ENCODE measurements at regions not wholly inside any gene's neighbourhood (a gene's known extent, or its start where the extent isn't known, plus 50 kb on each side); places are given as distances from the start of the nearest gene placed in this dataset.
"Not testable (repeated sequence)": the region's sequence is repeated elsewhere in the genome, so short reads cannot be mapped to it uniquely, and the experiment has no call there.

DNA sequence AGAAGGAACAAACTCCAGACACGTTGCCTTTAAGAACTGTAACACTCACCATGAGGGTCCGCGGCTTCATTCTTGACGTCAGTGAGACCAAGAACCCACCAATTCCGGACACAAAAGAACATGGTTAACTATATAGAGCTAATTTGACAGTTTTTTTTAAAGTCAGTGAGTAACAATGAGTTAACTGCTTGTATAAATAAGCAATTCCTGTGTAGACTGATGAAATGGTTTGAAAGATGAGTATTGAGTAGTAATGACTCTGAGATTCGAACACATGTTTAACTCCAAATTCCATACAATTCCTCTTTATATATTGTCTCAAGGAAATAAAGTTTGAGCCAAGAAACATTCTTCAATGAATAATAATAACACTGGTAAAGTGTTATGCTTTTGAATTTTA is 478.0 kb downstream of the MMUT start:
- DNase-seq (ENCODE audit: low spot score) = no peak
- ATAC-seq (ENCODE audit: low FRiP score) = no peak
- TF ChIP-seq CTCF (IDR thresholded peaks at IDR 0.05) = no peak

- ATAC-seq (ENCODE audit: low FRiP score); DNase-seq (ENCODE audit: low spot score): not testable (repeated sequence)
Measured at GRCh38 chr6:48983968-48984367, 479.1 kb downstream of the MMUT start.

DNA sequence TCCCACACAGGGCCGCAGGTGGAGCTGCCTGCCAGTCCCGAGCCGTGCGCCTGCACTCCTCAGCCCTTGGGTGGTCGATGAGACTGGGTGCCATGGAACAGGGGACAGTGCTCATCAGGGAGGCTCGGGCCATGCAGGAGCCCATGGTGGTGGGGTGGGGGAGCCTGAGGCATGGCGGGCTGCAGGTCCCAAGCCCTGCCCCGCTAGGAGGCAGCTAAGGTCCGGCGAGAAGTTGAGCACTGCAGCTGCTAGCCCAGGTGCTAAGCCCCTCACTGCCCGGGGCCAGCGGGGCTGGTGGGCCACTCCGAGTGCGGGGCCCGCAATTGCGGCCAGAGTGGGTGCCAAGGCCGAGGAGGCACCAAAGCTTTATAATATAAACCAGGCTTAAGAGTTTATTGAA is 479.7 kb downstream of the MMUT start:
- ATAC-seq (ENCODE audit: low FRiP score) (no peak), DNase-seq (ENCODE audit: low spot score) (no peak)
- no peak for TF ChIP-seq CTCF (IDR thresholded peaks at IDR 0.05)

DNA sequence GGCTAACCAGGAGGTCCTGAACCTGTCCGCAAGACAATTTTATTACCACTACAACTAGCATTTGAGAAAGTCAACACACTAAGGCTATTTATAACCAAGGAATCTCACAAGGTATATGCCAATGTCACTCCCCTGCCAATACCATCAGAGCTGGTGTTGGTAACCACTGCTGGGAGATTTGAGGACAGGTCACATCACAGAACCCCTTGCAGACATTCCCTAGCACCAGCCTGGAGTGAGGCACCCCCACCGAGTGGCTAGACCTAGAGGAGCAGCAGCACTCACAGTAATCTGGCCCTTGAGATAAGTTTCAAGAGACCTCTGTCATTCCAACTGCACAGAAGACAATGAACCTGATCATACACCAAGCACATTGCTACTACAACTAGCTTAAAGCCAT is 483.2 kb downstream of the MMUT start:
- DNase-seq (ENCODE audit: low spot score) (no peak), ATAC-seq (ENCODE audit: low FRiP score) (no peak)
- no peak for TF ChIP-seq CTCF (IDR thresholded peaks at IDR 0.05)

- ATAC-seq (ENCODE audit: low FRiP score) = no peak
- no peak for TF ChIP-seq CTCF (IDR thresholded peaks at IDR 0.05)
- no peak for DNase-seq (ENCODE audit: low spot score)
Measured at GRCh38 chr6:48979085-48979484, 484.0 kb downstream of the MMUT start.

DNA sequence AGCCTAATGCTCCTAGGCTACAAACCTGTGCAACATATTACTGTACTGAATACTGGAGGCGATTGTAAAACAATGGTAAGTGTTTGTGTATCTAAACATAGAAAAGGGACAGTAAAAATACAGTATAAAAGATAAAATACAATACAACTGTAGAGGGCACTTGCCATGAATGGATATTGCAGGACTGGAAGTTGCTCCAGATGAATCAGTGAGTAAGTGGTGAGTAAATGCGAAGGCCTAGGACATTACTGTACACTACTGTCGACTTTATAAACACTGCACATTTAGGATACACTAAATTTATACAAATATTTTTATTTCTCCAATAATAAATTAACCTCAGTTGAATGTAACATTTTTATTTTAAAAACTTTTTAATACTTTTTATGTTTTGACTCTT is 485.0 kb downstream of the MMUT start:
- DNase-seq (ENCODE audit: low spot score) (no peak), ATAC-seq (ENCODE audit: low FRiP score) (no peak)
- TF ChIP-seq CTCF (IDR thresholded peaks at IDR 0.05) = no peak

DNA sequence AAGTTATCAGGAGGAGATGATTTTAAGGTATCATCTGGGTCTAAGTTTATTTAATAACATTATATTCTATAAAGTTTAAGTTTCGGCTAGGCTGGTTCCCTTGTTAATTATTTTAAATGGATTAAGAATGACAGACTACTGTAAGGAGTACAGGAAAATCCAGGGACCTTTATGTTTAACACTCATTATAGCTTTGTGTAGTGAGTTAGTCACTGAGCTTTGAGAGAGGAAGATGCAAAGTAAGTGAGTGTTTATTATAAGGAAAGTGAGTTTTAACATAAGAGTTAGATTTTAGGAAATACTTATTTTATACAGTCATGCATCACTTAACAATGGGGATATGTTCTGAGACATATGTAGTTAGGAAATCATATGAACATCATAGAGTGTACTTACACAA is 485.5 kb downstream of the MMUT start:
- ATAC-seq (ENCODE audit: low FRiP score) (no peak), DNase-seq (ENCODE audit: low spot score) (no peak)
- no peak for TF ChIP-seq CTCF (IDR thresholded peaks at IDR 0.05)

DNA sequence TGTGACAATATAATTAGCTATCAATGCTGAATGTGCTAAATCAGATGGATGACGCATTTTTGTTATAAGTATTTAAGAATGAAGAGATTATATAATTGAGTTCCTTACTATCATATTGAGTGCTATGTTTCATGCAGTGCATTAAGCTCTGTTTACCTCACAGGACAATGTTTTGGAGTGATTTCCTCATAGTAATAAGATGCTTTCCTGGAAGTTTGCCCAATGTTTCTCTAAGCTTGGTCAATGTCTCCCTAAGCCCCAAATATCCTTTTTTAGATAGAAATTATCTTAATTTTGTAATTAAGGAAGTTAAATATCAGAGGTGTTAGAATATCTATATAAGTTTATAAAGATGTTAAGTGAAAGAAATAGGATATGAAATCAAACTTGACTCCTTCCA is 489.6 kb downstream of the MMUT start:
- DNase-seq (ENCODE audit: low spot score) (no peak), ATAC-seq (ENCODE audit: low FRiP score) (no peak)
- TF ChIP-seq CTCF (IDR thresholded peaks at IDR 0.05) = no peak

Measured in omental fat pad (tissue), 3 donors.